Pulmonary artery endothelial cell (primary cell): ENCODE measurements at regions not wholly inside any gene's neighbourhood (a gene's known extent, or its start where the extent isn't known, plus 50 kb on each side); places are given as distances from the start of the nearest gene placed in this dataset.
"Not testable (repeated sequence)": the region's sequence is repeated elsewhere in the genome, so short reads cannot be mapped to it uniquely, and the experiment has no call there.

Source experiments
- DNase-seq: peaks from one replicate; pipeline ENCODE4 v3.0.0-alpha.2; 2011; ENCODE audit warnings: low read depth, low spot score

DNA sequence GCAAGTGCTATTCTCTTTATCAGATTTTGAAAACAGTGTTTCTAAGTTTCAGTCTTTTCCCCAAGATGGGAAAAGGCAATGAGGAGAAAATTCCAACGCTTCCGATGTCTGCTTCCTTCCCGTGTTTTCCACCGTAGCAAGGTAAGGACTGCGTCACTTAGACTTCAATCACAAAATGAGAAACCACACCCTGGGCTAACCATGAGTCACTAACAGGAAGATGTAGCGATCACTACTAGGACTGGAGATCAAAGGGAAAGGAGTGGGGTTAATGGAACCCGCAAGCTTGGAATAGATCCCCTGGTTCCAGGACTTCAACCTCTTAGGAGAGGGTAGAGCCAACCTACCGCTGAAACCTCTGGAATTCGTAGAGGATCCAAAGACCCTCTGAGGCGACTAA is 250.7 kb upstream of the ZFP42 start:
- DNase-seq = no peak

DNA sequence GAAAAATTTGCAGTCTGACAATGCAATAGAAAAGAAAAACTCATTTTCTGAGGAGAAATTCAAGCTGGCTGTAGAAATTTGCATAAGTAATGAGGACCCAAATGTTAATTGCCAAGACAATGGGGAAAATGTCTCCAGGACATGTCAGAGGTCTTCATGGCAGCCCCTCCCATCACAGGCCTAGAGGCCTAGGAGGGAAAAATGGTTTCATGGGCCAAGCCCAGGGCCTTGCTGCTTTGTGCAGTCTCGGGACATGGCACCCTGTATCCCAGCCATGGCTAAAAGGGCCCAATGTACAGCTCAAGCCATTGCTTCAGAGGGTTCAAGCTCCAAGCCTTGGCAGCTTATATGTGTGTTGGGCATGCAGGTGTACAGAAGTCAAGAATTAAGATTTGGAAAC is 244.9 kb upstream of the ZFP42 start:
- not testable (repeated sequence) for DNase-seq

DNA sequence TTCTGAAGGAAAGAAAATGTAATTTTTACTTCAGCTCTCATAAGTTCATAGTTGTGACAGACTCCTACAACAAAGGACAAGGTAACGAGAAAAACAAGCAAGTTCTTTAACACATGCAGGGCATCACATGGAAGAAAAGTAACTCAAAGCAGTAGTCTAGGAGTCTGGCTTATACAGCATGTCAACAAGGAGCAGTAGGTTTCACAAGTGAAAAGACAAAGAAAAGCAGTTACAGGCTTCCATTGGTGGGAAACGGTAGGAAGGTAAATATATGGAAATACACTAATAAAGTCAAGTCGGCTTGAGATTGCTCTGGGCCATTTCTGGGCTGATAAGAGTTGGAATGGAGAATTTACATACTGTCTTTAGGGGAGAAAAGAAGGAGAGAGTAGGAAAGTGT is 228.4 kb upstream of the ZFP42 start:
- DNase-seq = no peak

DNA sequence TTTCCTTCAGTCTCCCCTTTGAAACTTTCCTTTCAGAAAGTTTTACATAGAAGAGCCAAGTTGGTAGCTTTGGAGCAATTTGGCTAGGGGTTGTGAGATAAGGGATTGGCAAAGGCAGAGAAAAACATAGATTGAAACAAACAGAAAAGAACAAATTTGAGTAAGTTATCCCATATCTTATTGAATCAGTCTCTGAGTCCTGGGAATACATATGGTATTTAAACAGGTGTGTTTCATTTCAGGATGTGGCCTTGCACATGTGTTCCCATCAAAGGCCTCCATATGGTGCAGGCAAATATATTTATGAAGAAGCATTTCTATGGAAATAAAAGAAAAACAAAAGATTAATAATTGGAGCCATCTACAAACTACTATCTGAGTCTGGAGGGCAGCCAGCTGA is 227.9 kb upstream of the ZFP42 start:
- no peak for DNase-seq

DNA sequence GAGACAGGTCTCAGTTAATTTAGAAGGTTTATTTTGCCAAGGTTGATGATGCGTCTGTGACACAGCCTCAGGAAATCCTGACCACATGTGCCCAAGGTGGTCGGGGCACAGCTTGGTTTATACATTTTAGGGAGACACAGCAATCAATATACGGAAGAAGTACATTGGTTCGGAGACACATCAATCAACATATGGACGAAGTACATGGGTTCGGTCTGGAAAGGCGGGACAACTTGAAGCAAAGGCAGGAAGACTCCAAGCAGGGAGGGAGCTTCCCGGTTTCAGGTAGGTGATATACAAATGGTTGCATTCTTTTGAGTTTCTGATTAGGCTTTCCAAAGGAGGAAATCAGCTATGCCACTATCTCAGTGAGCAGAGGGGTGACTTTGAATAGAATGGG is 225.2 kb upstream of the ZFP42 start:
- DNase-seq = no peak

DNA sequence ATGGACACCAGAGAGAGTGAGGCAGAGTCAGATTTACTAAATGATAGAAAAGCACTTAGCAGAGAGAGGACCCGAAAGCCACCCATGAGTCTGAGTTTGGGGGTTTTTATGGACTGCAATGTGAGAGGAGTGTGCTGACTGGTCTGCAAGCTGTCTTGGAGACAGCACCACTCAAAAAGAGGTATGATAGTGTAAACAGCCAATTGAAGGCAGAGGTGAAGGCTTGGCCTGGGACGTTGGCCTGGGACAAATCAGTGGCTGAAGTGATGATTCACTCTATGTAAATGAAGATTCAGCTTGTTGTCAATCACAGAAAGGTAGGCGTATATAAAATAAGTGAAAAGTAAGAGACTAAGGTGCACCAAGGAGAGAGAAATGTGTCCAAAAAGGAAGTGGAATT is 217.6 kb upstream of the ZFP42 start:
- DNase-seq = no peak

DNA sequence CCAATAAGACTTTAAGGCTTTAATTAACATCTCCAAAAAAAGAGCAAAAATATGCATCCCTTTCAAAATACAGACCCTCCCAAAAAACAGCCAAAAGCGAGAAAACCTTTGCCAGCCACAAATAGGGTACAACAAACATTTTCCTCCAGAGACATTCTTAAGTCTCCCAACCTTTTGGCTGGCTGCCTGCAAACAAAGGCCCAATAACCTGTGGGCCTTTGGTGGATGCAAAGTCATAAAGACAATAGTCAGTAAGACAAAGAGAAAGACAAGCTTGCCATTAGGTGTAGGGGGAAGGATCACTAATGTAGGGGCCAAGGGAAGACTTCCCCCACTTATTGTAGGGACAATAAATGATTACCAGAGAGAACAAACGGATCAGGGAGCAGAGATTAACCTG is 215.5 kb upstream of the ZFP42 start:
- DNase-seq = no peak

DNA sequence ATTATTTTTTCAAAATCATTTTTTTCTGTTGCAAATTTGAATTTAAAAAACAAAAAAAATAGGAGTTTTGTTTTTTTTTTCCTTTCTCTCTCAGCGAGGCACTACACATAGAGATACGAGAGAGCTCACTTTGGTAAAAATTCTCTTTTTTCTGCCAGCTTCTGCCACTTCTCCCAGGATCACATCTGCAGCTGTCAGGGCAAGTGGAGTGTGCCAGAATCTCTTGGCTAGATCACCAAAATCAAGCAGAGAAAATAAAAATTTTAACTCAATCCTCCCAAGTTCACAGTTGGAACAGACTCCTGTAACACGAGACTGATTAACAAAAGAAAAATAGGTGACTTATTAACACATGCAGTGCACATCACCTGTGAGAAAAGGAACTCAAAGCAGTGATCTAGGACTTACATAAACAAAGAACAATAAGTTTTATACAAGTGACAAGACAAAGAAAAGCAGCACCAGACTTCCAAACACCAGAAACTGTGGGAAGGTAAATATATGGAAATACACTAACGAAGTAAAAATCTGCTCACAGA is 213.2 kb upstream of the ZFP42 start:
- no peak for DNase-seq

DNA sequence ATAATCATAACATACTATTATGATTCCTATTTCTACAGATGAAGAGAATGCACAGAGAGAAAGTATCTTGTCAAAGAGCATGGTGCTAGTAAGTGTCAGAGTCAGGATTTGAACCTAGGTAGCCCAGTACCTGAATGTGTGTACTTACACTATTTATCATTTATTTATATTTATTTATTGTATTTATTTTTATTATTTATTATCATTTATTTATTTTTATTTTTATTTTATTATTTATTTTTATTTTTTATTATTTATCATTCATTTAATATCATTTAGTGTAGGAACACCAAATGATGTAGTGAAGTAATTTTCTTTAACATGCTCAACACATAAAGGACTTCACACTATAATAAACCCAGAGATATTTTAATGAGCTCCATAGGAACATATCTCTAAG is 209.4 kb upstream of the ZFP42 start:
- no peak for DNase-seq

DNA sequence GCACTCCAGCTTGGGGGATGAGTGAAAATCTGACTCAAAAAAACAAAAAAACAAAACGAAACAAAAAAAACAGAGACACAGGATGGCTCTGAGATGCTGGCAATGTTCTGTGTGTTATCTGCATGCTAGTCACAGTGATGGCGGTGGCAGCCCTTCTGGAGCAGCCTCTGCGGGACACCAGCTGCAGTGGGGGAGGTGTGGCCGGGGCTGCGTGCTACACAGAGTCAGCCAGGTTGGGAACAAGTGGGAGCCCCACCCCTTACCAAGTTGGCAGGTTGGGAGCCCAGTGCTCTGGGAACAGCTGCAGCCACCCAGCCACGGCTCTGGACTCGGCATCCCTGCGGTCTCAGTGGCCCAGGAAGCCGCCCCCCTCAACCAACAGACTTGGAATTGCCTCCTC is 206.5 kb upstream of the ZFP42 start:
- no peak for DNase-seq

DNA sequence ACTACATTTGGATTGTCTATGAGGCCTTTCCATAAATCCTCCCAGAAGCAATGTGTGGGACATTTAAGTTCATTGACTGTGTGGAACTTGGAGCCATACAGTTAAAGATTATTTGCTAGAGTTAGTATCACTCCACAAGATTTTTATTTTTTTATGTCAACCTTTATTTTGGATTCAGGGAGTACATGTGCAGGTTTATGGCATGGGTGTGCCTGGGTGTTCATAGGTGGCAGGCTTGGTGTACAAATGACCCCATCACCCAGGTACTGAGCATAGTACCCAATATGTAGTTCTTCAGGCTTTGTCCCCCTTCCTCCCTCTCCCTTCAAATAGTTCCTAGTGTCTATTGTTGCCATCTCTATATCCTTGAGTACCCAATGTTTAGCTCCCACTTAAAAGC is 199.8 kb upstream of the ZFP42 start:
- DNase-seq = no peak

DNA sequence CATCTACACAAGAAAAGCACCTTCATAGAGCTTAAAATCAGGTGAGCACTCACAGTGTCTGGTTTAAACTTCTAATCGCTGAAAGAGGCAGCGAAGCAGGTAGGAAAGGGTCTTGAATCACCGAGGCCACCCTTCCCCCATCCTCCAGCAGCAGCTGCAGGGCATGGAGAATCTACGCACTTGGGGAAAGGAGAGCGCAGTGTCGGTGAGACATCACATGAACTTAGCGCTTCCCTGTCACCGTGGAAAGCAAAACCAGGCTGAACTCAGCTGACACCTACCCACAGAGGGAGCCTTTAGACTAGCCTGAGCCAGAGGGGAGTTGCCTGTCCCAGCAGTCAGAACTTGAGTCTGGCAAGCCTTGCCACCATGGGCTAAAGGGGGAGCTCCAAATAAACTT is 197.2 kb upstream of the ZFP42 start:
- DNase-seq = no peak

DNA sequence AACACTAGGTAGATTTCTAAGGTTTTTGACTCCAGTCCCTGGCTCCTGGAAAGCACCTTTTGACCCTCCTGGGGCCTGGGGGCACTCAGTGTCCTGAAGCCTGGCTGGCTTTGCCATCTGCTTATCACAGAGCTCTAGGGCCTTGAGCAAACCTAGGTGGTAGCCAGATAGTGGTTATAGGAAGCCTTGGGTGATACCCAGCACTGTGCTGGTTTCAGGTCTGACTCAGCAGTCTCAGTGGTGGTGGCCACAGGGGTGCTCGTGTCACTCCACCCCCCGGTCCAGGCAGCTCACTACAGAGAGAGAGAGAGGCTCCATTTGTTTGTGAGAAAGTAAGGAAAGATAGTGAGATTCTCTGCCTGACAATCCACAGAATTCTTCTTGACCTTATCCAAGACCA is 195.8 kb upstream of the ZFP42 start:
- no peak for DNase-seq

DNA sequence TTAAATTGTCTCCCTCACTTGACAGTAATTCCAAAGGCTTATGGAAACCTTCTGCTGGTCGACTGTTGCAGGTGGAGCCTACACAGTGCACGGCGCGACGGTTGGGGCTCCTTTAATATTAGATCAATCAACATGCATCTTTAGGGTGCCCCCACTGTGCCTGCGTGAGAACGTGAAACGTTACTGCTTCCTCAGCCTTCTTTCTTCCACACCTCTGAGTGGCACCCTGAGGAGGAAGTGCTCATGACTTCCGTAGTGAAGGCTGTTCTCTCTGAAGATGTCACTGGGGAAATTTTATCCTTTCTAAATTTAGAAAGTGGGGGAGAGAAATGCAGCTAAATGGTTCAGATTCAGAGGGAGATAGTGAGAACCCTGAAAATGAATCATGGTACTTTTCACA is 184.0 kb upstream of the ZFP42 start:
- no peak for DNase-seq

DNA sequence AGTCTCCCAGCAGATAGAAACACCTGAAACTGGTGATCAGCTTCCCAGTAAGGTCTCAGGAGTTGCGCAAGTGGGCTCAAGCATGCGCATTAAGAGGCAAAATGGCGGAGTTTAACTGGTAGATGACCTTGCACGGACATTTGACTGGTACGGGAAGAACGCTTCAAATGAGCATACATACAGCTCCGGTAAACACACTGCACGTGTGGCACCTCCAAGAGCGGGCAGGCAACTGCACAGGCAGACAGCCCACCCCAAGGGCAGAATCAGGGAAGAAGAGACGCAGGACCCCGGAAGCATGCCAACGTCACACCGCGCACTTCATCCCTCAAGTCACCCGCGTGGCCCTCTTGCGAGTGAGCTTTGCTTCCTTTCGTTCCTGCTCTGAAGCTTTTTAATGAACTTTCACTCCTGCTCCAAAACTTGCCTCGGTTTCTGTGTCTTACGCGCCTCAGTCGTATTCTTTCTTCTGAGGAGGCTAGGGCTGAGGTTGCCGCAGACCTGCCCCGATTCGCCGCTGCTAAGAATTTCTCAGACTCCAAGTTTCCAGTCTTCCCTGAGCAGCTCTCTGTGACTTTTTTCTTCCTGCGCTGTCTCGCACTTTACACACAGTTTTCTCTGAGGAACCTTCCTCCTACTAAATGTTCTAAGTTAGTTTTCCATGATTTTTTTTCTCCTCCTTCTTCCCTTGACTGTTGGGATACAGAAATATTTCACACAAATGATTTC is 180.7 kb upstream of the ZFP42 start:
- DNase-seq = no peak

DNA sequence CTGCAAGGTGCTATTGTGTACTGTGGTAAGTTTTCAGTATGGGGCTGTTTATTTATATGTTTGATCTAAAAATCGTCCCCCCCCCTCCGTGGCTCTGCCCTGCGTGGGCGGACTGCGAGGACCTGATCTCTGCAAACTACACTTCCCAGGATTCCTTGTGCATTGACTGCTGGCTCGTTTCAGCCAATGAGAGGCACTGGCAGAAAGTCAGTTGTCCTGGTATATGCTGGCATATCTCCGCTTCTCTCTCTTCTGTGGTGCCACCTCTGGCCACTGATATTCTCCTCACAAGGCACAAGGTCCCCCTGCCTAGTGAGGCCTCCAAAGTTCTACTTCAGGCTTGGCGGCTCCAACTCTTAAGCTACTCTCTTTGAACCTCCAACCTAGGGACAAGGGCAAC is 168.8 kb upstream of the ZFP42 start:
- DNase-seq = no peak

DNA sequence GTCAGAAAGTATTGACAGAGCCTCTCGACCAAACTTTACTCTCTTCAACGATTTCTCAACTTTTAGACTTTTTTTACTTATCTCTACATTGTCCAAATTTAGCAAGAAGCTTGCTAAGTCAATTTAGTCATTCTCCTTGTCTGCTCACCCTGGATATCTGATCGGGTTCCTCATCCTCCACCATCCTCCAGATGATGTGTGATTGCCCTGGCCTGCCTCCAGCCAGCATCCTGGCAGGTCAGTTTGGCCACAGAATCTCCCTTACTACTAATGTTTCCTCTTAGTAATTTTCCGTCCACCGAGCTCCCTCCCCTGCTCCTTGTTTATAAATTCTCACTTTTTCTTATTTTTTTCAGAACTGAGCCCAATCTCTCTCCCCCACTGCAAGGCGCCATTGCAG is 167.9 kb upstream of the ZFP42 start:
- no peak for DNase-seq

DNA sequence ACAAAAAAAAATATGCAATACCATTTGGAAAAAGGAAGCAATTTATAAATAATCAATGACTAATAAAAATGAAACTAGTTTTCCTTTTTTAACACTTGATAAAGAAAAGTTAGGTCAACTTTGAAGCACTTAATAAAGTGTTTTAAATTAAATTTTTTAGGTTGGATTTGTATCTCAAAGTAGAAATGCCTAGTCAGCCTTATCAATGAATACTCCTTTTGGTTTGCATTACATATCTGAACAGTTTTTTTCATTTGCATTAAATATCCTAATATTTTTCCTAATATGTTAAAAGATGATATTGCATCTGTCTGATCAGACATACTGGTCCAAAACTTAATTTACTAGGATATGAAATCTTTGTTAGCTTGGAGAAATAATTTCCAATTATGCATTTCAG is 155.8 kb upstream of the ZFP42 start:
- DNase-seq = no peak

DNA sequence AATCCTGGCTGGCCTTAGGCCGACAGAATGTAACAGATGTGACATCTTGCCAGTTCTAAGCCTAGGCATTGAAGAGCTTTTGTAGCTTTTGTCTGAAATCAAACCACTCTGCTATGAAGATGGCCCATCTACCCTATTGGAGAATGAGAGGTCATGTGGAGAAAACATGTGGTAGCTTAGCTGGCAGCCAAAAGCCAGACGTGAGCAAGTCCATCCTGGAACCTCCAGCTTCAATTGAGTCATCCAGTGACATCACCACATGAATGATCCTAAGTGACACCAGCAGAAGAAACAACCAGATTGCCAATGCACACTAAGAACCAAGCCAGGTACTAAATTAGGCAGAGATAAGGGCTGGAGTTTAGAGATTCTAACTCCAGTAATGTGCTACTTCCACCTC is 154.8 kb upstream of the ZFP42 start:
- DNase-seq = no peak

DNA sequence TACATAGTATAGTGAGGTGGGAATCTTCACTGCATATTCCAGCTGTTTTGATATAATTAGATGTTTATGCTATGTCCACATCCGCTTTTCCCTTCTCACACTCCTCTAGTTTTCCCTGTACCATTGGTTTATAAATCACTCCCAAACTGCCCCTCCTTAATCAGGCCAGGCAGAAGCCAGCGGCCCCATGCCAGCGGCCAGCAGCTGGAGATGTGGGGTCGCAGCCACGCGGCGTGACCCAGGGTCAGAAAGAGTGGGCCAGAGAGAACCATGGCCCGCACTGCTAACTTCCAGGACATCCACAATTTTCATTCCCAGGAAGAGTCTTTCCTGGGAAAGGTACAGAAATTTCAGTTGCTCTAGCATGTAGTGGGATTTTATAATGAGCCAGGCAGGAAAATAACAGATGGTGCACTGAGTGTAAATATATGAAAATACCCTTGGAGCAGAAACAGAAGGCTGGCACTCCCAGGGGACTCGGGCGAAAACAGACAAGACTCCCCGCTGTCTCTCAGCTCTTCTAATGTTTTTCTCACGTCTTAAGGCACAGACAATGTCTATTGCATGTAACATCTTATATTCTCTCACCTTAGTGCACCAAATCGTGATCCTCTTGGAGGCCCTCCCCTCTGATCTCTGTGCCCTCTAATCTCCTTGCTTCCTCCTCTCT is 145.9 kb upstream of the ZFP42 start:
- DNase-seq = no peak

DNA sequence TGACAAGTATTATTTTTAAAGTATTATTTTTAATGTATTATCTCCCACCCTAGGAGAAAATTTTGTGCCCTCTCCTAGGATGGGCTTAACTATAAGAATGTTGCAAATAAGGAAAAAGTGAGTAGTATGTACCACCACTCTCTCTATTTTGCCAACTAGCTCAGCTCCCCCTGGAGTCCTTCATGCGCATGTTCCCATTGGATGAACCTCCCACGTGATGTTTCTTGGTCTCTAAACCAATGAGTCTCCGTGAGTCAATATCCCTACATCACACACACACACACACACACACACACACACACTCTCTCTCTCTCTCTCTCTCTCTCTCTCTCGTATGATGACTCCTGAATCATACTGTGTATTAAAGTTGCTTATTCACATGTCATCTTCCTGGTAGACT is 129.7 kb upstream of the ZFP42 start:
- DNase-seq = no peak

DNA sequence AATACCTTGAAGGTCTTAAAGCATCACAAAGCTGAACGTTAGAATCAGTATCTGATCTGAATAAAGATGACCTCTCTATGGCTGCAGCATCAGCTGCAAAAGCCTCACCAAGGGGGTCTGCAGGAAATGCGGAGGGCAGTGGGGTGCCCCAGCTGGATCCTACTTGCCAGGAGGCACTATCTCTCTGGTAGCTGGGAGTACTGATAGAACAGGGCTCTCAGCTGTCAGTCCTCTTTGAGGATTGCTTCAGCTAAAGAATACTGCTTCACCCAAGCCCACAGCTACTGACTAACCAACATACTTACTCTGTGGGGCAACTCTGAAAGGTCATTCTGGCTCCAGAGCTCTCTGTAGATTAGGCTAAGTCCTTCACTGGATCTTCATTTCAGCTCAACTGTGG is 112.5 kb upstream of the ZFP42 start:
- no peak for DNase-seq

DNA sequence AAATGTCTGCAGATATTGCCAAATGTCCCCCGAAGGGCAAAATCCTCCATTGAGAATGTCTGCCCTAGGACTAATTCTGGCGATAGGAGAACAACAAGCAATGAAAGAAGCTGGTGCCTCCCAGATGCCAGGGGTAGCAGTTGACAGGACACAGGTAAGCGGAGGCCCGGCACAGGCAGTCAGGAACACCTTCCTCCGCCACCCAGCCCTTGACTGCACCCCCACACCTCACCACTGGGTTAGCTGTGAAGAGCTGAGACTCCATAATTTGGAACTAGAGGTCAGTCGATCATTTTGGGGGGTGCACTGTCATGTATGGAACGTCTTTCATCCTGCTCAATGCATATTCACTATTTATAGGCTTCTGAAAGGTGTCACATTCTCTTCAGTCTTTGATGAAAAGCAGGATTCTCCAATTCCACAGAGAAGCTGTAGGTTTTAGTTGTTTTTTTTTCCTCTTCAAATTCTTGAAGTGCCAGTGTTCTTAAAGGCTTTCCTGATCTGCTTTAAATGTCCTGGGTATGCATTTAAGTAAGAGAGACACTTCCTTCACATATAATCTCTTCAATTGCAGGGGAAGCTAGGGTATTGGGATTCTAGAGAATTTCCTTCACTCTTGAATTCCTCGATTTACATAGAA is 111.6 kb upstream of the ZFP42 start:
- DNase-seq = no peak
